Fibroblast of gingiva (primary cell): ENCODE measurements at regions not wholly inside any gene's neighbourhood (a gene's known extent, or its start where the extent isn't known, plus 50 kb on each side); places are given as distances from the start of the nearest gene placed in this dataset.

Experiments
- DNase-seq: peaks from one replicate; pipeline ENCODE4 v3.0.0-alpha.2; 2011; ENCODE audit warnings: low read depth

GRCh38 chr5:108649646-108650045 is 98.1 kb upstream of the FER start:
- no peak for DNase-seq

GRCh38 chr5:108649106-108649505 is 98.6 kb upstream of the FER start:
- no peak for DNase-seq

DNA sequence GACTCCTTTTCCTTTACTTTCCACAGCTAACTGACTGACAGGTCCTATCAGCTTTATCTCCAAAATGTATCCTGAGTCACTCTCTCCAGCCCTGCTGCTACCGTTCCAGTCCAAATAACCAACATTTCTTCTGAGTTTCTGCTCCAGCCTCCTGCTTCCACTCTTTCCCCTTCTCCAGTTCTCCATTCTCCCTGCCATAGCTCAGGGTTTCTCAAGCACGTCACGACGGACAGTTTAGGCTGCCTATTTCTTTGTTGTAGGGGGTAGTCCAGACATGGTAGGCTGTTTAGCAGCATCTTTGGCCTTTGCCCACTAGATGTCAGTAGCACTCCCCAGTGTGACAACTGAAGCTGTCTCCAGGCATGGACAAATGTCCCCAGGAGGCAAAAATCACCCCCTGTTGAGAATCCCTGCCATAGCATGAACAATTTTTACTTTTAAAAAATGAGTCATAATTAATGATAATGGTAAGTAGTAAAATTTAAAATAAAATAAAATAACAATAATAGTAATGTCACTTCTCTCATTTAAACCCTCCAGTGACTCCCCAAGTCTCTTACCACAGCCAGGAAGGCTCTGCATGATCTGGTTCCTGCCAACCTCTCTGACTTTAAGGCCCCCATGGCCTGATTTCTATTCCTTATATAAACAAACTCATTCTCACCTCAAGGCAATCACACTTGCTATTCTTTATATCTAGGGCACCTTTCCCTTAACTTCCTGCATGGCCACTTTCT is 105.4 kb upstream of the FER start:
- peak; percentile 56 for DNase-seq

- DNase-seq, result no peak
Observed at GRCh38 chr5:108641596-108641995, 106.1 kb upstream of the FER start.

DNA sequence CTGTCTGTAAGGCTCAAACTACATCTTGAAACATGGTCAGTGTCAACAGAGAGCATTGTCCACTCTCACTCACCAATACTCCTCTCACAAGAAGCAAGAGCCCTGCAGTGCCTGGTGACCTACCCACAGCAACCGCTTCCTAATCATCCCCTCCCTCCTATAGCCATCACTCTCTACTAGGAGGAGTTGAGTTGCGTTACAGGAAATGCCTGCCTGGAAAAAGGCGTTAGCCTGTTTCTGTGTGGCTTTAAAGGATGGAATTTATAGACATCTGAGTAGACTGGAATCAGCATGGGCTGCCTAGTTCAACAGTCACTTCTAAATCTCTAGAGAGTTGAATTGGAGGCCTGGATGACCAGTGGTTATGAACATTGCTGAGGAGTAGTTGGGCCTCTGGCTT is 108.3 kb upstream of the FER start:
- no peak for DNase-seq

DNA sequence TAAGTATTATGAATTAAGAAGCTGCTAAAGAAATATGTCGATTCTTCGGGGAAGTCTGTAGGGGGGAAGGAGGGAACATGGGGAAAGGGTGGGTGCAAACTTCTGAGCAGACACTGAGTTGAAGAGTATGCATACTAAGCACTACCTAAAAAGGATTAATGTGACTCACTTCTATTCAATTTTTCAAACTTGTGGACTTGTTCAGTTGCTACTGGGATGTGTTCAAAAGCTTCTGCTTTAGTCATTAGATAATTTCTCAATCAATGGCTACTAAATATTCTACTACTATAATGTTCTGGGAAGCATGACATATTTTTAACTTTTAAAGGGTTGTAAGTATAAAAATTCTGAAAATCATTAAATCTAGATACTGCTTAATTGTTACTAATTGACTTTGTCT is 109.7 kb upstream of the FER start:
- no peak for DNase-seq

- peak; percentile 22 for DNase-seq
Observed at GRCh38 chr5:108637134-108637533, 110.6 kb upstream of the FER start.

GRCh38 chr5:108636135-108636853 is 111.4 kb upstream of the FER start:
- DNase-seq, result no peak

- no peak for DNase-seq
Observed at GRCh38 chr5:108634617-108635288, 112.9 kb upstream of the FER start.

DNA sequence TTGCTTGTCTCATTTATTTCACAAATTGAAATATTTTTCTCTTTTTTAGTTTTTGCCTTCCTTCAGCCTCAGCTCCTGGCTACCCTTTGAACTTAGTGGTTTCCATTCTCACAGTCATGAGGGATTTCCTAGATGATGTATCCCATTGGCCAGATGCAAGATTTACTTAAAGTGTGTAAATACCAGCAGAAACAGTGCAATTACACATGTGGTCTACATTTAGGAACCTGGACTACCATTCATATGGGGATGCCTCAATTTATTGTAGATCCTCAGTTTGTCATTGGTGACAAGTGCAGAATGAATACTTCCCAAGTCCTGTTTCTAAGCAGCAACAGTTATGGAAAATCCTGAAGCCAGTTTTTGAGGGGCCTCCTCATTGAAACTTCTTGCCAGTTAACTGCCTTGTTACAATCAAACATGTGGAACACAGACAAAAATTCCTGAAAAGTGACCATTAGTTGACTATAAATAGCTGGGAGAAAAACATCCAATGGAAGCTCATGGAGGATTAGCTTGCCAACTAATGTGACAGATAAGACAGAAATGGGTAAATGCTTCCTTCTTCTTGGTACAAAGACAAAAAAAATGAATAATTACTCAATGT is 113.6 kb upstream of the FER start:
- DNase-seq, result no peak

- no peak for DNase-seq
Observed at GRCh38 chr5:108629779-108630528, 117.7 kb upstream of the FER start.

DNA sequence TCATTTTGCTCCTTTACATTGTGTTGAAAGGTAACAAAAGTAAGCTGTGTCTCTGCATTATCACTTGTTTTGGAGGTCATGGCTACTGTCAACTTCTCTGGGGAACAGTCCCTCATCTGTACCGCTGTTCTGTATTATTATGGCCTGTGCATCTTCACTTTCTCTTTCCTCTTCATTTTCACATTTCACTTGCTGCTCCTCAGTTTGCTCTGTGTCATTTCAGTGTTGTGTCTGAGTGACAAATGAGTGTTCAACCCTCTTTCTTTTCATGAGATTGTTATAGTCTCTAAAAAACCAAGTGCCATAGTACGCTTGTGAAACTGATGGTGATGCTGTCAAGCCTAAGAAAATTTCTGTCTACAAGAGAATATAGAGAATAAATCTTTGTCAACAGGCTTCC is 122.0 kb upstream of the FER start:
- no peak for DNase-seq

- no peak for DNase-seq
Observed at GRCh38 chr5:108623826-108624225, 123.9 kb upstream of the FER start.

DNA sequence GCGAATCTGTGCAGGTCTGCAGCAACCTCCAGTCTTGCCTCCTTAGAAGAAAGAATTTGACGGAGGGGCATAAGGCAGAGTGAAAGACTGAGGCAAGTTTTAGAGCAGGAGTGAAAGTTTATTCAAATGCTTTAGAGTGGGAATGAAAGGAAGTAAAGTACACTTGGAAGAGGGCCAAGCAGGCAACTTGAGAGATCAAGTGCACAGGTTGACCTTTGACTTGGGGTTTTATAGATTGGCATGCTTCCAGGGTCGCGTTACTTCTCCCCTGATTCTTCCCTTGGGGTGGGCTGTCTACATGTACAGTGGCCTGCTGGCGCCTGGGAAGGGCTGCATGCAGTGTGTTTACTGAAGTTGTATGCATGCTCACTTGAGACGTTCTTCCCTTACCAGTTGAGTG is 127.2 kb upstream of the FER start:
- DNase-seq, result no peak

DNA sequence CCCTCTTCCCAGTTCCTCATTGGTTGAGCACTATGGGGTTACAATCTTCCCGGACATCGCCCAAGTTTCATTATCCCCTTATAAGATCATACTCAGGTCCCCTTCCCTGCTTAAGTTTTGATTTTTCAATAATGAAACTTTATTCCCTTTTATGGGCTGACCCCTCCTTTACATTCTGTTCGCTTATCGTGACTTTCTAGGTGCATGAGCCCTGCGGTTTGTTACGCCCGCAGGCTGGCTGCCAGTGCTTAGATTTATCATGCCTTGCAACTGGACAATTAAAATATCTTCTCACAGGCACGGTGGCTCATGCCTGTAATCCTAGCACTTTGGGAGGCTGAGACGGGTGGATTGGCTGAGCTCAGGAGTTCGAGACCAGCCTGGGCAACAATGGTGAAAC is 127.9 kb upstream of the FER start:
- no peak for DNase-seq

DNA sequence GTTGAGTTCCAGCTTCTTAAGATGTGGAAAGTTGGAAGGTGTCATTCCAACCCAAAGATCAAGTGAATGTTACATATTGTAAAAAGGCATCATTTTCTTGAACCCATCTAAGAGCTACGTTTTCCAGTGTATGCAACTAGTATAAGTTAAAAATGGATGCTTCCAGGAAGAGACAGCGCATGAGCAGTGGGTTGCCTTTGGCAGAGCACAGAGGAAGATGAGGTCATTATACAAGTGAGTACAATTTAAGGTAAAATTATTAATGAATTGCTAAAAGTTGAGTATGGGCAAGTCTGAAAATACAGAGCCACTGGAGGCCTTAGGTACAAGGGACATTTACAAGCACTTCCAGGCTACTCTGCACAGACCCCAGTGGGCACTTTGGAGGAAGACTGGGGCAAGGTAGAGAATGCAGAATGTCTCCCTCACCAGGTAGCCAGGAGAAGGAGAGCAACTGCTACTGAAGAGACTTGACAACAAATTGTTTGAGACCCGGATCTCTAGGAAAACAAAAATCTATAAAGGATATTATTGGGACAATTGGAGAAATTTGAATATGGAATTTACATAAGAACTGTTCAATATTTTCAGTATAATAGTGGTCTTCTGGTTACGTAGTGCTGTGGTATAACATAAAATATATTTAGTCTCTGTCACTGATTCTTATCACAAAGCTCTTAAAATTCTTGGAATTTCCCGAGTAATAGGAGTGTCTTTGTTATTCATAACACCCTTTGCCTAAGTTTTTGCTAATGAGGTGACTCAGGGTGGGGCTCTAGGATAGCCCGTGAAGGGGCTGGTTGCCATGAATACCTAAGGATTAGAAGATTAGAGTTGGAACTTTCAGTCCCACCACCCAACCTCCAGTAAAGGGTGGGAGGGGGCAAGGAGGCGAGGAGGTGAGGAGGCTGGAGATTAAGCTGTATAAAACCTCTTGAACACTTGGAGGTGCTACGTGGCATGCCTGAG is 129.9 kb upstream of the FER start:
- DNase-seq, result no peak

DNA sequence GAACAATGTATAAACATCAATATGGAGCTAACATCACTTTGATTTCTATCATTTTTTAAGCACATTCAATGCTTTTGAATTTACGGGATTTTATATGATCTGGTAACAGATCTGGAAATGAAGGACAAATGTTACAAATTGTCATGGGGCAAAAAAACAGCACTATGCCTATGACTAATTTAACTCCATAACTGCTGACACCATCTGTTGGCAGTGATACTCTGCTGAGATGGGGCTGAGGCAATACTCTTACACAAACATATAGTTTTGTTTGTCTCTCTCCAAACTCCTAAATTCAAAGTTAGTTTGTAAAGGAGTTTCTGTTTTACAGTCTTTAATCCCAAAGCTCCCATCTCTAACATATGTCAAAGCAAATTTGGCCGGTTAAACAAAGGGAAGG is 132.5 kb upstream of the FER start:
- DNase-seq, result peak; percentile 49

GRCh38 chr5:108607421-108607820 is 140.3 kb upstream of the FER start:
- no peak for DNase-seq

DNA sequence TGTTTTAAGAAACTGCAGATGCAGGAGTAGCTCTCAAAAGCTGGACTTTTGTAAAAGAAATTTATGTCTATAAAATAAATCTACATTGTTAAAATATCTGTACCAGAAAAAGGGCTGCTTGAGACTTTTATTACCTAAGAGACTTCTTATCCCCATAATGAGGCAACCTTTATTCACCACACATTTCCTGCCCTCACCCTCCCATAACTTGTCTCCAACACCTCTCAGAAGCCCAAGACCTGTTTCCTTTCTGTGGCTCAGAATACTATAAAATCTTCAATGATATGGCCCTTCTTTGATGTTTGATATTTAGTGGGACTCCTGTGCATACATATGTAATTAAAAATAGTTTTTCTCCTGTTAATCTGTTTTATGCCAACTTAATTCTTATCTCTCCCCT is 141.5 kb upstream of the FER start:
- no peak for DNase-seq

DNA sequence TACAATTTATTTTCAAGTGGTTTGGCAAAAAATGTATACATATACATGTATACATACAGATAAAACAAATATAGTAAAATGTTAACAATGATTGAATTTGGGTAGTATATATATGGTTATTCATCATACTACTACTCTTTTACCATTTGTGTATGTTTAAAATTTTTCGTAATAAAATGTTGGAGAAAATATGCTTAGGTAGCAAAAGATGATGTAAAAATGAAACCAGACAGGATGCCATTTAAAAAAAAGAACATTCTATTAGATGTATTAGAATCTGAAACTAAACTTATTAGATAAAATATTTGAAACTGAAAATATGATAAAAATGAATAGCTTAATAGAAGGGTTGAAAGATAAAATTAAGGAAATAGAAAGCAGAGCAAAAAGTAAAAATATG is 144.9 kb upstream of the FER start:
- DNase-seq, result no peak

DNA sequence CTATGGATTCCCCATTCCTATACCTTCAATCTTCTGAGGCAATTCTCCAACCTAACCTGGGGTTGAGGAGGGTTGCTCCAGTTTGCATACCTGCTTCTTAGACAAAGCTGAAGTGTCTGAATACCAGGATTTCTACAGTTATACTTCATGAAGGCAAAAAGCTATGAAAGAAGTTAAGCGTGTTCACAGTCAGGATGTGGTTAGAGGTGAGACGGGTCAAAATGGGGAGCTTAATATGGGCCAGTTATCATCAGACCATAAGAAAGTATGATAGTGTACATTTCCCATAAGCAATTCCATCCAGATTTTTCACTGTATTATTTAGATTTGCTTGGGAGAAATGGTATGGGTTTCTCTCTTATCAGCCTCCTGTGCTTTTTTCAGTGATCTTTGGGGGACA is 156.9 kb upstream of the FER start:
- no peak for DNase-seq
